HCT116 (cell line): ENCODE measurements at regions not wholly inside any gene's neighbourhood (a gene's known extent, or its start where the extent isn't known, plus 50 kb on each side); places are given as distances from the start of the nearest gene placed in this dataset.
"Not testable (repeated sequence)": the region's sequence is repeated elsewhere in the genome, so short reads cannot be mapped to it uniquely, and the experiment has no call there.

Source experiments
- ATAC-seq: fragments of 200-7000 bp; cut with Tn5 transposase; 2 replicates; pipeline ENCODE4 v1.9.1; 2020; ENCODE audit warnings: mild to moderate bottlenecking, moderate library complexity
- BruUV-seq: library from RNA; stranded (reverse); fragments of 400-500 nt; replicated peaks from 2 replicates; lab custom pipeline; 2021; lab: Mats Ljungman, UMichigan
- CTCF ChIA-PET: fragments of 300-600 bp; sonication (Branson Sonifier 250); formaldehyde crosslinking; loops from one replicate; lab custom pipeline; 2021; ENCODE audit warnings: antibody characterized with exemption; lab: Charles Lee
- POLR2A ChIA-PET: fragments of 300-600, 350-600 bp; sonication (Branson Sonifier 250); formaldehyde crosslinking; loops from one replicate; lab custom pipeline; 2021; ENCODE audit warnings: antibody characterized with exemption; lab: Charles Lee
- RAD21 ChIA-PET, 2 experiments: fragments of 300-600 bp; sonication (Branson Sonifier 250); formaldehyde crosslinking; loops; one replicate each; lab custom pipeline; 2023; ENCODE audit warnings: low total read pairs in 2 of 2; ENCODE audit not compliant: uncharacterized antibody in 2 of 2, unreplicated experiment in 2 of 2, low non-redundant PET in 1 of 2; lab: Charles Lee
- DNase-seq: peaks from one replicate; pipeline ENCODE4 v3.0.0-alpha.2; 2010; ENCODE audit warnings: low read depth, low spot score
- H2AFZ ChIP-seq: fragments of 200-600 bp; shearing (Covaris generic), sonication (generic); 2 replicates; pipeline ENCODE4 v1.6.1; 2017; ENCODE audit warnings: low read depth, mixed run types, mixed read lengths, antibody characterized with exemption, low read length; ENCODE audit not compliant: poor library complexity, severe bottlenecking
- H3K27ac ChIP-seq: 2 replicates; pipeline ENCODE4 v1.5.1; 2012; ENCODE audit warnings: low read depth, low read length
- H3K27me3 ChIP-seq: fragments of 200-600 bp; sonication (generic); 2 replicates; pipeline ENCODE4 v1.6.1; 2016; ENCODE audit warnings: mixed run types, low read length, mixed read lengths; ENCODE audit not compliant: insufficient read depth
- H3K36me3 ChIP-seq, 2 experiments: fragments of 200-500 bp in 1 of 2; fragments of 200-600 bp in 1 of 2; sonication (Bioruptor generic) in 1 of 2; sonication (generic) in 1 of 2; 2 replicates each; pipeline versions ENCODE4 v1.5.1 to v1.6.1; 2014 to 2016; ENCODE audit warnings: low read length in 2 of 2, inconsistent platforms in 1 of 2, mixed read lengths in 1 of 2, mixed run types in 1 of 2; ENCODE audit not compliant: insufficient read depth in 2 of 2, control insufficient read depth in 1 of 2
- H3K4me1 ChIP-seq, 2 experiments: fragments of 200-600 bp in 1 of 2; sonication (generic) in 1 of 2; 2 replicates each; pipeline versions ENCODE4 v1.5.1 to v1.6.1; 2012 to 2017; ENCODE audit warnings: low read length in 2 of 2, inconsistent platforms in 1 of 2, mild to moderate bottlenecking in 1 of 2, mixed read lengths in 1 of 2, mixed run types in 1 of 2, moderate library complexity in 1 of 2; ENCODE audit not compliant: insufficient read depth in 2 of 2, control insufficient read depth in 1 of 2
- H3K4me2 ChIP-seq: fragments of 200-600 bp; sonication (generic); 2 replicates; pipeline ENCODE4 v1.6.1; 2017; ENCODE audit warnings: mixed run types, low read length, mixed read lengths
- H3K4me3 ChIP-seq, 2 experiments: fragments of 200-600 bp in 1 of 2; sonication (generic) in 1 of 2; replicated peaks in 1 of 2; 2 replicates each; pipeline ENCODE4 v1.5.1; 2011 to 2016; ENCODE audit warnings: low read length in 2 of 2, control low read depth in 1 of 2, low read depth in 1 of 2, mild to moderate bottlenecking in 1 of 2, mixed read lengths in 1 of 2, mixed run types in 1 of 2
- H3K79me2 ChIP-seq: fragments of 200-600 bp; sonication (generic); 2 replicates; pipeline ENCODE4 v1.6.1; 2017; ENCODE audit warnings: mild to moderate bottlenecking, mixed run types, low read length, moderate library complexity, mixed read lengths; ENCODE audit not compliant: insufficient read depth
- H3K9ac ChIP-seq: fragments of 200-600 bp; sonication (generic); 2 replicates; pipeline ENCODE4 v1.6.1; 2016; ENCODE audit warnings: low read length, mixed read lengths
- H3K9me2 ChIP-seq: fragments of 200-600 bp; sonication (generic), shearing (Covaris generic); 2 replicates; pipeline ENCODE4 v1.6.1; 2017; ENCODE audit warnings: mixed run types, mild to moderate bottlenecking, moderate library complexity; ENCODE audit not compliant: insufficient read depth
- H3K9me3 ChIP-seq, 2 experiments: fragments of 200-500 bp in 1 of 2; fragments of 200-600 bp in 1 of 2; sonication (Bioruptor generic) in 1 of 2; sonication (generic) in 1 of 2; 2 replicates each; pipeline ENCODE4 v1.6.1; 2014 to 2017; ENCODE audit warnings: low read length in 2 of 2, mixed read lengths in 2 of 2, inconsistent platforms in 1 of 2, low read depth in 1 of 2, mild to moderate bottlenecking in 1 of 2, mixed run types in 1 of 2, moderate library complexity in 1 of 2; ENCODE audit not compliant: control insufficient read depth in 1 of 2, insufficient read depth in 1 of 2
- H4K20me1 ChIP-seq: fragments of 200-600 bp; sonication (generic), shearing (Covaris generic); 2 replicates; pipeline ENCODE4 v1.6.1; 2017; ENCODE audit warnings: mixed run types, mild to moderate bottlenecking, moderate library complexity; ENCODE audit not compliant: insufficient read depth
- CEBPB ChIP-seq: IDR thresholded peaks from 2 replicates; pipeline ENCODE4 v1.6.1; 2012; ENCODE audit warnings: low read depth
- EZH2 ChIP-seq: fragments of 200-600 bp; sonication (generic); IDR thresholded peaks from 2 replicates; pipeline ENCODE4 v1.6.1; 2017; ENCODE audit warnings: antibody characterized with exemption, mixed run types
- ZFX ChIP-seq: fragments of 450-650 bp; IDR thresholded peaks from 2 replicates; pipeline ENCODE4 v1.6.1; 2017
- ZNF274 ChIP-seq: fragments of 200-500 bp; sonication (Bioruptor generic); IDR thresholded peaks from 2 replicates; pipeline ENCODE4 v1.6.1; 2014; ENCODE audit warnings: mild to moderate bottlenecking, low read depth, low read length, inconsistent platforms
- intact Hi-C: fragments of 100-400 bp; cut with micrococcal nuclease; formaldehyde crosslinking; loops from 2 replicates; pipeline ENCODE4 v1.10.0; 2022
- TF ChIP-seq, protein P1 (sequence below): IDR thresholded peaks from 2 replicates; pipeline ENCODE4 v1.6.1; 2012; ENCODE audit warnings: low read depth

DNA sequence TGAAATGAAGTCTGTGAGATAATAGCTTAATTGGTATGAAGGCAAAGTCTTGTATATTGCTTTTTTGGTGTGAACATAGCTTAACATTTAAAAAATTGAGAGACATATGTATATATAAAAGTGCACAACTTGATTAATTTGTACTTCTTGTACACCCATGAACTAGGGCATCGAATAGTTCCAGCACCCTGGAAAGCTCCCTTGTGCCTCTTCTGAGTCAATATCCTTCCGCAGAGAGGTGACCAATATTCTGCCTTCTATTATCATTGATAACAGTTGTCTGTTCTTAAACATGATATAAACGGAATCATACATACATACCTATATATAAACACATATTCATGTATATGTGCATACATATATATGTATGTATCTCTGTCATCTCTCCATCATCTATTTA is 185.4 kb downstream of the PHF2 start:
- ChIA-PET RAD21 (no interaction called here), CTCF (no interaction called here), POLR2A (no interaction called here)
- Histone ChIP-seq H4K20me1 (no peaks in the 10 kb centered on the region), H3K9ac (no peak overlapping the region), H3K4me2 (no peak overlapping the region), H2AFZ (no peak overlapping the region)
- intact Hi-C loops, result no loop called here
- ATAC-seq, result no peak
- no peak for DNase-seq
- no TSS peak for BruUV-seq
- TF ChIP-seq, protein P1, sequence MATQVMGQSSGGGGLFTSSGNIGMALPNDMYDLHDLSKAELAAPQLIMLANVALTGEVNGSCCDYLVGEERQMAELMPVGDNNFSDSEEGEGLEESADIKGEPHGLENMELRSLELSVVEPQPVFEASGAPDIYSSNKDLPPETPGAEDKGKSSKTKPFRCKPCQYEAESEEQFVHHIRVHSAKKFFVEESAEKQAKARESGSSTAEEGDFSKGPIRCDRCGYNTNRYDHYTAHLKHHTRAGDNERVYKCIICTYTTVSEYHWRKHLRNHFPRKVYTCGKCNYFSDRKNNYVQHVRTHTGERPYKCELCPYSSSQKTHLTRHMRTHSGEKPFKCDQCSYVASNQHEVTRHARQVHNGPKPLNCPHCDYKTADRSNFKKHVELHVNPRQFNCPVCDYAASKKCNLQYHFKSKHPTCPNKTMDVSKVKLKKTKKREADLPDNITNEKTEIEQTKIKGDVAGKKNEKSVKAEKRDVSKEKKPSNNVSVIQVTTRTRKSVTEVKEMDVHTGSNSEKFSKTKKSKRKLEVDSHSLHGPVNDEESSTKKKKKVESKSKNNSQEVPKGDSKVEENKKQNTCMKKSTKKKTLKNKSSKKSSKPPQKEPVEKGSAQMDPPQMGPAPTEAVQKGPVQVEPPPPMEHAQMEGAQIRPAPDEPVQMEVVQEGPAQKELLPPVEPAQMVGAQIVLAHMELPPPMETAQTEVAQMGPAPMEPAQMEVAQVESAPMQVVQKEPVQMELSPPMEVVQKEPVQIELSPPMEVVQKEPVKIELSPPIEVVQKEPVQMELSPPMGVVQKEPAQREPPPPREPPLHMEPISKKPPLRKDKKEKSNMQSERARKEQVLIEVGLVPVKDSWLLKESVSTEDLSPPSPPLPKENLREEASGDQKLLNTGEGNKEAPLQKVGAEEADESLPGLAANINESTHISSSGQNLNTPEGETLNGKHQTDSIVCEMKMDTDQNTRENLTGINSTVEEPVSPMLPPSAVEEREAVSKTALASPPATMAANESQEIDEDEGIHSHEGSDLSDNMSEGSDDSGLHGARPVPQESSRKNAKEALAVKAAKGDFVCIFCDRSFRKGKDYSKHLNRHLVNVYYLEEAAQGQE, result peak; percentile 40
- TF ChIP-seq CEBPB (no peak), ZFX (no peak)
- TF ChIP-seq, all 23 proteins: peak for 1
- no peaks in the 10 kb centered on the region for H3K36me3 ChIP-seq
- H3K27ac ChIP-seq, result no peak overlapping the region
- no peaks in the 10 kb centered on the region for H3K27me3 ChIP-seq
- no peak overlapping the region for H3K4me3 ChIP-seq
- no peaks in the 10 kb centered on the region for H3K79me2 ChIP-seq
- no peaks in the 10 kb centered on the region for H3K4me1 ChIP-seq
- H3K9me2 ChIP-seq, result no peaks in the 10 kb centered on the region
- peaks cover 0 to 7% of the 10 kb centered on the region in 2 experiments; a peak in 1 of 4 replicates for H3K9me3 ChIP-seq

DNA sequence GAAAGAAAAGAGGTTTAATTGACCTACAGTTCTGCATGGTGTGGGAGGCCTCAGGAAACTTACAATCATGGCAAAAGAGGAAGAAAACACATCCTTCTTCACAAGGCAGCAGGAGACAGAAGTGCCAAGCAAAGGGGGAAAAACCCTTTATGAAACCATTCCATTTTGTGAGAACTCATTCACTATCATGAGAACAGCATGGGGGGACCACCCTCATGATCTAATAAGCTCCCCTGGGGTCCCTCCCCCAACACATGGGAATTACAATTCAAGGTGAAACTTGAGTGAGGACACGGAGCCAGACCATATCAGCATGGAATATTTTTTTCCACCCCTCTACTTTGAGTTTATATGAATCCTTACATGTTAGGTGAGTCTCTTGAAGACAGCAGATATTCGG is 173.7 kb downstream of the PHF2 start:
- no peaks in the 10 kb centered on the region for H3K27me3 ChIP-seq
- no peak overlapping the region for H3K4me2 ChIP-seq
- H3K4me3 ChIP-seq, result no peak overlapping the region
- peaks cover 6 to 17% of the 10 kb centered on the region in 2 experiments; a peak in 3 of 4 replicates for H3K9me3 ChIP-seq
- no peaks in the 10 kb centered on the region for H3K4me1 ChIP-seq
- no peaks in the 10 kb centered on the region for H3K79me2 ChIP-seq
- no peak for DNase-seq
- ChIA-PET POLR2A (no interaction called here), CTCF (no interaction called here), RAD21 (no interaction called here)
- no peak overlapping the region for H3K9ac ChIP-seq
- TF ChIP-seq EZH2 (no peak), ZNF274 (peak; percentile 41; the same call in 1 of the 2 replicates)
- TF ChIP-seq, protein P1, result no peak
- no peak for ATAC-seq
- BruUV-seq, result no TSS peak
- H3K9me2 ChIP-seq, result no peaks in the 10 kb centered on the region
- H4K20me1 ChIP-seq, result no peaks in the 10 kb centered on the region
- H3K27ac ChIP-seq, result no peak overlapping the region
- H2AFZ ChIP-seq, result no peak overlapping the region
- H3K36me3 ChIP-seq, result no peaks in the 10 kb centered on the region
- intact Hi-C loops, result no loop called here

DNA sequence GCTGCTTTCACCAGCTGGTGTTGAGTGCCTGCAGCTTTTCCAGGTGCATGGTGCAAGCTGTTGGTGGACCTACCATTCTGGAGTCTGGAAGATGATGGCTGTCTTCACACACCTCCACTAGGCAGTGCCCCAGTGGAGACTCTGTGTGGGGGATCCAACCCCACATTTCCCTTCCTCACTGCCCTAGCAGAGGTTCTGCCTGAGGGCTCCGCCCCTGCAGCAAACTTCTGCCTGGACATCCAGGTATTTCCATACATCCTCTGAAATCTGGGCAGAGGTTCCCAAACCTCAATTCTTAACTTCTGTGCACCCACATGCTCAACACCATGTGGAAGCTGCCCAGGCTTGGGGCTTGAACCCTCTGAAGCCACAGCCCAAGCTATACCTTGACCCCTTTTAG is 172.4 kb downstream of the PHF2 start:
- H3K9me2 ChIP-seq, H2AFZ ChIP-seq, BruUV-seq, RAD21 ChIA-PET, H3K4me2 ChIP-seq, H3K27ac ChIP-seq, H3K4me3 ChIP-seq, H4K20me1 ChIP-seq, H3K27me3 ChIP-seq, POLR2A ChIA-PET, H3K4me1 ChIP-seq, ATAC-seq, H3K36me3 ChIP-seq, H3K9ac ChIP-seq, intact Hi-C loops, DNase-seq, H3K79me2 ChIP-seq, CTCF ChIA-PET: not testable (repeated sequence)
- peaks cover 6 to 14% of the 10 kb centered on the region in 2 experiments; a peak in 3 of 4 replicates for H3K9me3 ChIP-seq
